ENCODE measurements at regions not wholly inside any gene's neighbourhood (a gene's known extent, or its start where the extent isn't known, plus 50 kb on each side); places are given as distances from the start of the nearest gene placed in this dataset.
"Not testable (repeated sequence)": the region's sequence is repeated elsewhere in the genome, so short reads cannot be mapped to it uniquely, and the experiment has no call there.

- DNase-seq, result no peak
Measured at GRCh38 chr2:226471987-226472470, 327.6 kb downstream of the IRS1 start.

DNA sequence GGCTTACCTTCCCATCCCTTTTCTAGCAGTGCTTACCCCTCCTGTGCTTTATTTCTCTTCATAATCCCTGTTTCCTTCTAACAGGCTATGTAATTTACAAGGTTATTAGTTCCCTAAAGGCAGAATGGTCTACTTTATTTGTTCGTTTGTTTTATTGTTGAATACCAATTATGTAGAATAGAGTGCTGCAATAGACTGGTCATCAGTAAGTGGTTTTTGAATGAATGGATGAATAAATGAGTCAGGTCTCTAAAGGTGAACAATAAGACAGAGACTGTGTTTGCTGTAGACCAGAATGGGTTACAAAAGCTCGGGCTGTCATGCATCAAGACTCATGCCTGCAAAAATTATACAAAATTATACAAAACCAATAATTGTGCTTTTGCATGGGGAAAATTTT is 332.0 kb downstream of the IRS1 start:
- DNase-seq, result no peak

DNA sequence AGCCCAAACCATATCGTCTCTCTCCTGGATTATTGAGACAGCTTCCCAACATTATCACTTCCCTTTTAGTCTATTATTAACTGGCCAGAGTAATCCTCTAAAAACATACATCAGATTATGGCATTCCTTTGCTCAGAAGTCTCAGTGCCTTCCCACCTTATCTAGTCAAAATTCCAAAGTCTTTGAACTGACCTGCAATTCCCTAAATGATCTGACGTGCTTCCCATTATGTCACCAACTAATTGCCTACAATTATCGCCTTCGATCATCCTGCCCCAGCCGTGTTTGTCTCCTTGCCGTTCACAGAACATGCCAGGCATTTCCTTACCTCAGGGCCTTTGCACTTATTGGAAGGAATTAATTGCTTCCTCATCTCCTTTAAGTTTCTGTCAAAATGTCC is 332.4 kb downstream of the IRS1 start:
- DNase-seq, result no peak

DNA sequence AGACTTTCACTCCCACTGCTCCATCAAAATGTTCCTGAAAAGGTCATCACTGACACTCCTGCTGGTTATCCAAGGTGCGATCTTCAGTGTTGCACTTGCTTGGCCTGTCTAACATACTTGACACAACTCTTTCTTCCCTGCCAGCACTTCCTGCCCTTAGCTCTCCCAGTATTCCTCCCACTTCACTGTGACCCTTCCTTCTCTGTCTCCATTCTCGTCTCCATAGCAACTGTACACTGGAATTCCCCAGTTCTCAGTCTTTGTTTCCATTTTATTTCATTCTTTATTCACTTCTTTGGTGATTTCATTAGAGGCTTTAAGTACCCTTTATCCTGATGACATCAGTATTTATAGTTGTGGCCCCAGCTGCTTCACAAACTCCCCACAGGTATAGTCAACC is 333.0 kb downstream of the IRS1 start:
- DNase-seq, result no peak

- no peak for DNase-seq
Measured at GRCh38 chr2:226466124-226466523, 333.5 kb downstream of the IRS1 start.

DNA sequence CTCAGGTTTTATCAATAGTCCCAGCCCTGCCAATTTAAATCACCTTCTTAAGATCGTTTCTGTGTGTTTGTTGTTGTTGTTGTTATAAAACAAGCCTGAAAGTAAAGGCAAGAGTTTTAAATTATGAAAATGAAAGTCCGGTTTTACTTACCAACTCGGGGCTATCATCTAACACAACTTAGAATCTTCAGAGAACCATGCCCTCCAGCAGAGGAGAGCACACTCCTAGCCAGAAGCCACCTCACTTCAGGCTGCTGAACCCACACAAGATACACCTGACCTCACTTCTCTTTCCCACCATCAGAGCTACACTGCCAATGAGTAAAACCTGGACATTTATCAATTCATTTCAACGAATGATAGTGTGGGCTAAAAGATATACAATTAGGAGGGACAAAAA is 335.2 kb downstream of the IRS1 start:
- no peak for DNase-seq

GRCh38 chr2:226463154-226463553 is 336.5 kb downstream of the IRS1 start:
- no peak for DNase-seq

DNA sequence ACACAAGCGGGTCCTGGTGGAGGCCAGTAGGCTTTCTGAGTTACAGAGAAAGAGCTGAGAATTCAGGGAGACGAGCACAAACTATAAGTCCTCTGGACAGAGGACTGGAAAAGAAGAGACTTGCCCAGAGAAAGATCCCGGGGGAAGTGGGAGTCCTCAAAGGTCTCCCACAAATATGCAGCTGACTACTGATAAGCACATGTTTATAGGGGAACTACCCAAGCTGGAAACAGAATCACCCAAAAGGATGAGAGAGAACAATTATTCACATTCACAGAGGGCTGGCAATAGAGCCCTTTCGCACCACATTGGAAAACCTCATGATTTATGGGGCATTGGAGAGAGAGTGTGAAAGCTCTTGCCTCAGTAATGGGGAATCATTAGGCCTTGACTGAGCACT is 337.6 kb downstream of the IRS1 start:
- no peak for DNase-seq

GRCh38 chr2:226456144-226456543 is 343.5 kb downstream of the IRS1 start:
- DNase-seq, result not testable (repeated sequence)

GRCh38 chr2:226452768-226453167 is 346.9 kb downstream of the IRS1 start:
- no peak for DNase-seq

GRCh38 chr2:226451486-226451885 is 348.1 kb downstream of the IRS1 start:
- DNase-seq, result no peak

- DNase-seq, result no peak
Measured at GRCh38 chr2:226450141-226450540, 349.5 kb downstream of the IRS1 start.

DNA sequence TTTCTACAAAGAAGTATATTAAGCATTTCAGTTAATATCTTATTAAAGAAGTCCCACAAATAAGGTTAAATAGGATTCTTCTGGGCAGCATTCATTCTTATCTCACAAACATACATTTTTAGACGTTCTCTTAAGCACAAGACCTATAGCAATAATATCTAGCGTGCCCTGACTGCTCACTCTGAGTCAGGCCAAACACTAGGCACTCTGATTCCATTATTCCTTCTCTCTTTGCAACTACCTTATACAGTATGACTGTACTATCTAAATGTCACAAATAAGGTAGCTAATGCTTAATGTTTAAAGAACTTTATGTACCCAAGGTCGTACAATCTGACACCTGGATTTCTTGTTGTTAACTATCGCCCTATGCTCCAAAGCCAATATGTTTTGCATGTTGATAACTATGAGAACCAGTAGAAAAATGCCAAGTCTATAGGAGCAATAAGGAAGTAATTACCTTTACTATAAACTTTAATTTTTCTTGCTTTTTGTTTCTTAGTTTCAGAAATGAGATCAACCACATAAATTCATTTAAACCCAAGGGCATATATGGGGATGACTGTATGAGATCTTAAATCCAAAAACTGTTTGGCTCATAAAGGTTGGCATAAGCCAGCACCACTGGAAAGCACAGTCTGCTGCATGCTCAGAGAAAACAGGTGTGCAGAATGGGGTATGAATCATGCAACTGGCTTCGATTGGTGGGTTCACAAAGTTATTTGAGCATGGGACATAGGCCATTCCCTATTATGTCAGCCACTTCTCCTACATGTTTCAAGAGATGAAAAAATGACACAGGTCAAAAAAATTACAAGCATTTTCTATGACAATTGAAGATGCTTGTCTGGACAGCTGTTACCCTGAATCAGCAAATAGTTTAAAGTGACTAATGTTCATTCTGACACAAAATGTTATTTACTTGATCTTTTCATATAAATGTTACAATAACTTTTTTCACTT is 352.0 kb downstream of the IRS1 start:
- no peak for DNase-seq

GRCh38 chr2:226446406-226447001 is 353.1 kb downstream of the IRS1 start:
- no peak for DNase-seq

DNA sequence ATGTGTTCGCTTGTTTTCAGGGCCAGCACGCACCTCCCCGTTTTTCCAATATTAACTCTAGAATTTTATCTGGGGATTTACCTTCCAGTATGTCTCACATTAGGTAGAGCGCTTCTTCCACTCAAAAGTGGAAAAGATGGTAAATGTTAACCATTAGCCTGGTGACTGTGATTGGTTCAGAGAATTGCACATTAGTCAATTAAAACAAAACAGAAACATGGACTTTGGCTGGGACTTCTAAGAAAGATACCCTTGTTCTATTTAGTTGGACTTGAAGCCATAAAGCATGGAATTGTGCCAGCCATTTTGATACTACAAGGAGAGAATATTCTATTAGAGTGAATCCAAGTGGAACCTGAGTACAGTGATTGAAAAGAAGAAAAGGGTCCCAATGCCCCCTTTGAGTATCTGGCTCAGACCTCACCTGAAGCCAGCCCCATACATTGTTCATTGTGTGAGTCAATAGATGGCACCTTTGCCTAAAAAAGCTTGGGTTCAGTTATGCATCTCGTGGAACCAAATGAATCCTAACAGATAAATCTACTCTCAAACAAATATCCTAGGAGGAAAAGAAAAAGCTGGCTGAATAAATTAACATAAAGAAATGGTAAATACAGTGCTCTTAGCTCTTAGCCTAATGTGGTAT is 354.3 kb downstream of the IRS1 start:
- no peak for DNase-seq

- DNase-seq, result no peak
Measured at GRCh38 chr2:226443112-226443511, 356.5 kb downstream of the IRS1 start.

- DNase-seq, result no peak
Measured at GRCh38 chr2:226440127-226440918, 359.3 kb downstream of the IRS1 start.

GRCh38 chr2:226439337-226439736 is 360.3 kb downstream of the IRS1 start:
- peak; percentile 7 to 47 (median 22) for DNase-seq

DNA sequence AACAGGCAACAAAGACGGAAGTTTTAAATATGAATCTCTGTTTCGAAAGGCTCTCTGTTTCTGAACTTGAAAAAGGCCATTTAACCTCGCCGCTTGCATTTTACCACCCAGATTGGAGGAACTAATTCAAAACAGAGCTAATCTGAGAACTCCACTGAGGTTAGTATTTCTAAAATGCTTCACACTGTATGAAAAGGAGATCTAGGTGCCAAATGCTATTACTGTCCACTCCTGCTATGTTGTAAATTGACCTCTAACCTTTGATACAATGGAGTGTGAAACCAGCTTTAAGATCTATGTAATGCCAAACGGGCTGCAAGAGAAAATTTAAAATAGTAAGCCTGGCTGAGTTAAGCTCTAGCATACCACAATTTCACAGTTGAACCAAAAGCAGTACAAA is 364.5 kb downstream of the IRS1 start:
- DNase-seq, result no peak

DNA sequence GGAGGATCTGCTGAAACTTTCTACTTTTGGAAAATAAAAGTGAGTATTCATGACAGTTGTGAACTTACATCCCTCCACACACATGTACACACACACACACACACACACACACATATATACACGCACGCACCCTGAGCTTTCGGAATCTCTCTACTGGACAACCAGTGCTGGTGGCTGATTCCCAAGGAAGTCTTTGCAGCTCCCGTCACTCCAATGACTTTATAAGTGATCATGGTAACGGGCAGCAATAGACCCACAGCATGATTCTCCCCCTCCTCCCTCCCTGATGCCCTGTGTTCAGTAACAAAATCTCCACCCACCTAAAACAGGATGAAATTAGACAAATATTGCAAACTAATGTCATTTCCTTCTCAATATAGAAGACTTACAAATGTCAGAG is 364.9 kb downstream of the IRS1 start:
- DNase-seq, result no peak

GRCh38 chr2:226431288-226431948 is 368.2 kb downstream of the IRS1 start:
- no peak for DNase-seq

GRCh38 chr2:226429476-226429875 is 370.1 kb downstream of the IRS1 start:
- no peak for DNase-seq

Data from suppressor macrophage (primary cell).